ENCODE measurements at regions not wholly inside any gene's neighbourhood (a gene's known extent, or its start where the extent isn't known, plus 50 kb on each side); places are given as distances from the start of the nearest gene placed in this dataset.

DNA sequence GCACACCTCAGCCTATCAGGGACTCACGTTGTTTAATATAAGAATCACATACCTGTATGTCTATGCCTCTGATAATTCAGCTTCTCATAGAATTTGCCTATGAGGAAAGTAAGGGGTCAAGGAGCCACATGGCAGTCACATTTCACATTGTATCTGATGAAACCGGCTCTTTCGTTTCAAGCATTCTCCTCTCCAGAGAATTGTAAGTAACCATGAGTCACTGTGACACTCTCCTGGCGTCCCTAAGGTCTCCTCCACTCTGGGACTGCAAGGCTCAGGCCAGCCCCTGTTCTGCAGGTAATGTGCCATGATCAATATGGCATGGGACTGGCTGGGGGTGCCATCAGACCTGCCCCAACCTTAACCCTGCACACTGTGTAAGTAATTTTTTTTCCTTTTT lies 503.3 kb downstream of the COG6 start:
- 93 to 97% (median 95%) methylated on average over 4 of the region's 4 CpGs for WGBS, 3 donors
- Histone ChIP-seq H3K27me3 (no peaks in the 10 kb centered on the region), H3K4me1 (ENCODE audit: insufficient read depth) (no peaks in the 10 kb centered on the region), H3K4me3 (no peak overlapping the region), H3K27ac (no peak overlapping the region), H3K36me3 (no peaks in the 10 kb centered on the region), H3K9me3 (no peaks in the 10 kb centered on the region)
- intact Hi-C loops (cut with DNase I): no loop called here
- TF ChIP-seq EP300 (IDR thresholded peaks at IDR 0.05): no peak
- no peak for TF ChIP-seq POLR2A (IDR thresholded peaks at IDR 0.05)
- TF ChIP-seq, protein P1, sequence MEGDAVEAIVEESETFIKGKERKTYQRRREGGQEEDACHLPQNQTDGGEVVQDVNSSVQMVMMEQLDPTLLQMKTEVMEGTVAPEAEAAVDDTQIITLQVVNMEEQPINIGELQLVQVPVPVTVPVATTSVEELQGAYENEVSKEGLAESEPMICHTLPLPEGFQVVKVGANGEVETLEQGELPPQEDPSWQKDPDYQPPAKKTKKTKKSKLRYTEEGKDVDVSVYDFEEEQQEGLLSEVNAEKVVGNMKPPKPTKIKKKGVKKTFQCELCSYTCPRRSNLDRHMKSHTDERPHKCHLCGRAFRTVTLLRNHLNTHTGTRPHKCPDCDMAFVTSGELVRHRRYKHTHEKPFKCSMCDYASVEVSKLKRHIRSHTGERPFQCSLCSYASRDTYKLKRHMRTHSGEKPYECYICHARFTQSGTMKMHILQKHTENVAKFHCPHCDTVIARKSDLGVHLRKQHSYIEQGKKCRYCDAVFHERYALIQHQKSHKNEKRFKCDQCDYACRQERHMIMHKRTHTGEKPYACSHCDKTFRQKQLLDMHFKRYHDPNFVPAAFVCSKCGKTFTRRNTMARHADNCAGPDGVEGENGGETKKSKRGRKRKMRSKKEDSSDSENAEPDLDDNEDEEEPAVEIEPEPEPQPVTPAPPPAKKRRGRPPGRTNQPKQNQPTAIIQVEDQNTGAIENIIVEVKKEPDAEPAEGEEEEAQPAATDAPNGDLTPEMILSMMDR (IDR thresholded peaks at IDR 0.05): no peak
- DNase-seq: no peak

DNA sequence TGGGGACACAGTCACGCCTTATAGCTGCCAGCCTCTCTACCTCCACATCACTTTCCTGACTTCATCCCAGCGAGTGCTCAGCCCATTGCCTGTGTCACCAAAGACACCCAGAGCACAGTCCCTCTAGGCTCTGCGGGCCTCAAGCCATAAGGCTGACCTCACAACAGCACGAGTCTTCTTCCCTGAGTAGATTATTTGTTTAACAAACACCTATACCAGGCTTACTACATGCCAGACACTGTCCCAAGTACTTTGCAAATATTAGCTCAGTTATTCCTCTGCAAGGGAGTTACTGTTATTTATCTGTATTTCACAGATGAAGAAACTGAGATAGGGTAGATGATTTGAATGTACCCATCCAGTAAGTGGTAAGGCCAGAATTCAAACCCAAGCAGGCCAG lies 504.3 kb downstream of the COG6 start:
- H3K9me3 ChIP-seq: no peaks in the 10 kb centered on the region
- WGBS, 3 donors: 96 to 99% (median 99%) methylated on average over 4 of the region's 4 CpGs
- no peaks in the 10 kb centered on the region for H3K27me3 ChIP-seq
- no peak overlapping the region for H3K27ac ChIP-seq
- H3K4me1 ChIP-seq (ENCODE audit: insufficient read depth): no peaks in the 10 kb centered on the region
- H3K4me3 ChIP-seq: no peak overlapping the region
- intact Hi-C loops (cut with DNase I): no loop called here
- no peaks in the 10 kb centered on the region for H3K36me3 ChIP-seq
- TF ChIP-seq POLR2A (IDR thresholded peaks at IDR 0.05) (no peak), EP300 (IDR thresholded peaks at IDR 0.05) (no peak)
- TF ChIP-seq, protein P1 (IDR thresholded peaks at IDR 0.05): no peak
- DNase-seq: no peak

DNA sequence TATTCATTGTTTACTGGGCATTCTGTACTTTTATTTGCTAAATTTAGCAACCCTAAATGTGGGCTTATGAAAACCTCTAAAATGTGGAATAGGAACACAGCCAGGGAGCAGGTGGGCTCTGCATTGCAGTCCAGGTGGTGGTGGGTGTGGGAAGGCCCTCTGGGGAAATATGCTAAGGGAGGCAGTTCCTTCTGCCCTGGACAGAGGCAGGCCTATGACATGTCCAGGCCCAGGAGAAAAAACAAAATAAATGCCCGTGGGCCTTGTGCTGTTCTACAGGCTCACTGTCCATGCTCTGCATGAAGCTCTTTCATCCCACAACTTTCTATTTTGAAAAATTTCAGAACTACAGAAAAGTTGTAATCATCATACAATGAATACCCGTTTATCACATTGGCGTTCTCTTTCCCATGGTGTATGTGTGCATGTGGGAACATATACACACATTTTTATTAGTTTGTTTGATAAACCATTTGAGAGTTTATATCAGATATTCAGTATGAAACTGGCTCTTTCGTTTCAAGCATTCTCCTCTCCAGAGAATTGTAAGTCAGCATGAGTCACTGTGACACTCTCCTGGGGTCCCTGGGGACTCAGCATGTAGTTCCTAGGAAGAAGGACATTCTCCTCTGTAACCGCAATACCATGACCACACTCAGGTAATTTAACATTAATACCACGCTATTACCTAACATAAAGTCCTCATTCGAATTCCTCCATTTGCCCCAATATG lies 505.3 kb downstream of the COG6 start:
- TF ChIP-seq, protein P1 (IDR thresholded peaks at IDR 0.05): no peak
- TF ChIP-seq POLR2A (IDR thresholded peaks at IDR 0.05): no peak
- no peak overlapping the region for H3K27ac ChIP-seq
- no peaks in the 10 kb centered on the region for H3K4me1 ChIP-seq (ENCODE audit: insufficient read depth)
- no peak for DNase-seq
- no peaks in the 10 kb centered on the region for H3K27me3 ChIP-seq
- H3K9me3 ChIP-seq: no peaks in the 10 kb centered on the region
- intact Hi-C loops (cut with DNase I): no loop called here
- H3K36me3 ChIP-seq: no peaks in the 10 kb centered on the region
- H3K4me3 ChIP-seq: no peak overlapping the region
- 79 to 87% (median 81%) methylated on average over 7 of the region's 7 CpGs for WGBS, 3 donors

GRCh38 chr13:40161351-40161810 lies 505.1 kb downstream of the FOXO1 start:
- WGBS, 3 donors: 95 to 99% (median 97%) methylated on average over 4 of the region's 4 CpGs
- intact Hi-C loops (cut with DNase I): no loop called here
- TF ChIP-seq EP300 (IDR thresholded peaks at IDR 0.05) (no peak), POLR2A (IDR thresholded peaks at IDR 0.05) (no peak)
- TF ChIP-seq, protein P1 (IDR thresholded peaks at IDR 0.05): no peak
- no peaks in the 10 kb centered on the region for H3K9me3 ChIP-seq
- H3K27me3 ChIP-seq: no peaks in the 10 kb centered on the region
- H3K36me3 ChIP-seq: no peaks in the 10 kb centered on the region
- H3K4me3 ChIP-seq: no peak overlapping the region
- no peak overlapping the region for H3K27ac ChIP-seq
- H3K4me1 ChIP-seq (ENCODE audit: insufficient read depth): no peaks in the 10 kb centered on the region
- no peak for DNase-seq
